ENCODE measurements at regions not wholly inside any gene's neighbourhood (a gene's known extent, or its start where the extent isn't known, plus 50 kb on each side); places are given as distances from the start of the nearest gene placed in this dataset.
"Not testable (repeated sequence)": the region's sequence is repeated elsewhere in the genome, so short reads cannot be mapped to it uniquely, and the experiment has no call there.

DNA sequence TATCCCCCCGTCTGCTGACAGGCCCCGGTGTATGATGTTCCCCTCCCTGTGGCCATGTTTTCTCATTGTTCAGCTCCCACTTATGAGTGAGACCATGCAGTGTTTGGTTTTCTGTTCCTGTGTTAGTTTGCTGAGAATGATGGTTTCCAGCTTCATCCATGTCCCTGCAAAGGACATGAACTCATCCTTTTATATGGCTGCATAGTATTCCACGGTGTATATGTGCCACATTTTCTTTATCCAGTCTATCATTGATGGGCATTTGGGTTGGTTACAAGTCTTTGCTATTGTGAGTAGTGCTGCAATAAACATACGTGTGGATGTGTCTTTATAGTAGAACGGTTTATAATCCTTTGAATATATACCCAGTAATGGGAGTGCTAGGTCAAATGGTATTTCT is 244.7 kb downstream of the NEBL start:
- not testable (repeated sequence) for DNase-seq

GRCh38 chr10:20648263-20648874 is 248.7 kb downstream of the NEBL start:
- DNase-seq = no peak

DNA sequence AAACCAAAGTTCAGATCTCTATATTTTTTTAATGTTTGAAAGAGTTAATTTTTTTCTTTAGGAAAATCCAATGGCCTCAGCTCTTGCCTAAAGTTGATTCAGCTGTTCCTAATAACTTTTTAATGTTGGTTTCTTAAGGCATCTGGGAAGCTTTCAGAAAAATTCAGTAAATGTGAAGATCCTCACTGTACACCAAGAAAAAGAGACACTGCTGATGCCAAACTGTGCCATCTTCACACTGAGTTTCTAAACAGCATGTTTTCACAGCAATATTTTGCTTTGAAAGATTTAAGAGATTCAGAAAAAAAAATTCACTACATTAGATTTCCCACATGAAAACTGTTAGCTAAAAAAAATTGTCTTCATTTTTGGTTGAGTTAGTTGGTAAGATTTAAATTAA is 249.4 kb downstream of the NEBL start:
- DNase-seq = no peak

DNA sequence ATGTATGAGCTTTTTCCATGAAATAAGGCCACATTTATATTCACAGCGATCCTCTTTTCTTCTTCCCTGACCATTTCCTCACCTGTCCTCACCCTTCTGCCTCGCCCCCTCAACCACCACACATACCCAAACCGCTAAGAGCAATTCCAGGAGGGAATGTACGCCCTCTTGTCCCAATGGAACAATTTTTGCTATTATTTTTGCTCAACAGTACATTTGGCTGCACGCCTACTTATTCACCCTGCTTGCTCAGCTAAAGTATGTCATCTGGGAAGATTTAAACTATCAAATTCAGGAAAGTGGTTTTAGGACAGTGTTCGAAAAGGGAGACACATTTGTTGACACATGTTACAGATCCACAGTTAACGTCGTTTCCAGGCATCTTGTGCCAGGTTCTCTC is 252.7 kb downstream of the NEBL start:
- no peak for DNase-seq

DNA sequence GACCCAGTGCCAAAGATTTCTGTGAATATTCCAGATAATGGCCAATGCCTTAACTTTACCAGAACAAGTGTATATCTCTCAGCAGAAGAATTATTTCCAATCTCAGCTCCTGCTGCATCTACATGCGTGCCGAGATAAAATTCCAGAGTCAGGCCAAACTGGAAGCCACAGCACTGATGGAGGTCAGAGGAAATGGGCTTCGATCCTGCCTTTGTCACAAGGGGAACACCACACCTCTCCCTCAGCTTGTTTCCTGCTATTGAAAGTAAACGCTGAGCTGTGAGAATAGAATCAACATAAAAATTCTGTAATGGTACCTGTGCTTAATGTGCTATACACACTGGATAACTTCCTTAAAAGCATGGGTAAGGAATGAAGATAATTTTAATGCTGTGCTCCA is 255.5 kb downstream of the NEBL start:
- no peak for DNase-seq

DNA sequence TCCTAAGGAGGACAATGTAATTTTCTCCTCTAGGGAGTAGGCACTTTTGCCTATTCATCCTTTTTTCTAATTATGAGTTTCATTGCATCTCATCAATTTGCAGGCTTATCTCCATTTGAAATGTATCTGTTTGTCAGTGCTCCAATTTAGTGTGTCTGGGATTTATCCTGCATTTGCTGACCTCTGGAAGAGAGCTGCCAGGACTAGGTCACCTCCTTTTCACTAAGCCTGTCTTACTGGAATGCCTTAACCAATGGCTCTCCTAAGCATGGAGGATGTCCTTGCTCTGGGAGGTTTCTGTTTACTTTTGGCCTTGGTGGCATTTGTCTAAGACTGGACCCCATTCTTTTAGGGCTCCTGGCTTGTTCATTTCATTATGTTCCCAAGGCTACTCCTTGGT is 261.5 kb downstream of the NEBL start:
- DNase-seq = no peak

DNA sequence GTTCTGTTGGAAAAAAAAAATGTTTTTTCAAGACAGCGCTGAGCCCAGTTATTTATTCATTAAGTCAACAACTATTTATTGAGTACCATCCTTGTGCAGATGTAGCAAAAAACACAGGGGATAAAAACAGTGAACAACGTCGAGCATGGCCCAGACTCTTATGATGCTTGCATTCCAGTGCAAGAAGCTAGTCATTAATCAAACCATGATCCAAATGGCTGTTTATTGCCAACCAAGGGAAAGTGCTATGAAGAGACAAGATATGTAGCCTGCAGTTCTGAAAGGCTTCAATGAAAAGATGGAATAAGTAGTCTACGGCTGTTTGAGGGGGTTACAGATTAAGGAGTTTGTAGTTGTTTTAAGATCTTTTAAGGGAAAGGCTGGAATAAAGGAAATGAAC is 262.3 kb downstream of the NEBL start:
- no peak for DNase-seq

- no peak for DNase-seq
Observed at GRCh38 chr10:20633714-20634113, 263.4 kb downstream of the NEBL start.

- DNase-seq = no peak
Observed at GRCh38 chr10:20632696-20633095, 264.4 kb downstream of the NEBL start.

DNA sequence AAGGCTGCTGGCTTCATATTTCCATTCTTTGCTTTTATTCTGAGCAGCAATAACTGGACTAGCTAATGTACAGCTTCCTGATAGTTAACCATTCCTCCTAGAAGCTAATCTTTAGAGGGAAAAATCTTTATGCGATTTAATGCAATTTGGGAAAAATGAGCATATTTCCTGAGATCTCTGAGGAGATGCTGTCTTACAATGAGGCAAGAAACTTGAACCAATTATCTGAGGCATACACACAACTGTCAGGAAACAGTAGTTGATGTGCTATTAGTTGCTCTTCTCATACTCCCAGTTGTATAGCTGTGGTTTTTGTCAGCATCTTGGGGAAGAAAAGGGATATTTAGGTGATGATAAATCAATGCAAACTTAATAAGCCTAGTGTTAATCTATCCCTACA is 265.9 kb downstream of the NEBL start:
- no peak for DNase-seq

DNA sequence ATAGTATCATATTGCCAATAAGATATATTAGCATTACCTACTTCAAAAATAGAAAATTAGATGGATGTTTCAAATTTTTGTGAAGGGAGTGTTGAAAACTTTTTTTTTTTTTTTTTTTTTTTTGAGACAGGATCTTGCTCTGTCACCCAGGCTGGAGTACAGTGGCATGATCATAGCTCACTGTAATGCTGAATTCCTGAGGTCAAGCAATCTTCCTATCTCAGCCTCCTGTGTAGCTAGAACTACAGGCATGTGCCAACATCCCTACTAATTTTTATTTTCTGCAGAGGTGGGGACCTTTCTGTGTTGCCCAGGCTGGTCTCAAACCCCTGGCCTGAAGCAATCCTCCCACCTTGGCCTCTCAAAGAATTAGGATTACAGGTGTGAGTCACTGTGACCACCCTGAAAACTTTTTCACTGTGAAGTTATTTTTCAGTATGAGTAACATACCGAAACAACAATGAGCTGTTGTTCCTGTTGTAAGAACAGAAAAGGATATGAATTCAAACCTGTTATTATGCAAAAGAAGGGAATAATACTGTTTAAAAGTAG is 266.9 kb downstream of the NEBL start:
- no peak for DNase-seq

DNA sequence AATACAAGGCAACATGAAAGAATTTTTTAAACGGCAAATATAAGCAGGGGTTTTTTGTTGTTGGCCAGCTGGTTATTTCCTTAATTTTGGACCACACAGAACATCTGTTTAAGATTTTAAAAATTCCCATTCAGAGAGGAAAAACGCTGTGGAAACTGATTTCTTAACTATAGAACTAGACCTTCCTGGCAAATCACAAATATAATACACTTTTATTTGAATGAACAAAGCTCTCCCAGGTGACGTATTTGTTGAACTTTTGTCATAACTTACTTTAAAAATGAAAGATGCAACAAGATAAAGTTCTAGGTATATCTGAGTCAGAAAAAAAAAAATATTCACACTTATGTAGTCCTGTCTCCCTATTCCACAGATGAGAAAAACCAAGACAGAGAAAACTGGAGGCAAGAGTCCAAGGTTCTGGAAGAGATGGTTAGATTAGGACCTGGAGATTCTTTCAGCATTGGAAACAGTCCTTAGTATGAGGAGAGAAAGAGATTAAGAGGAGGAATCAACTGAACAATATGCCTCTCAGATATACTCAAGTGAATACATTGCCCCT is 269.1 kb downstream of the NEBL start:
- DNase-seq = no peak

- no peak for DNase-seq
Observed at GRCh38 chr10:20627087-20627486, 270.0 kb downstream of the NEBL start.

GRCh38 chr10:20625868-20626267 is 271.2 kb downstream of the NEBL start:
- no peak for DNase-seq

DNA sequence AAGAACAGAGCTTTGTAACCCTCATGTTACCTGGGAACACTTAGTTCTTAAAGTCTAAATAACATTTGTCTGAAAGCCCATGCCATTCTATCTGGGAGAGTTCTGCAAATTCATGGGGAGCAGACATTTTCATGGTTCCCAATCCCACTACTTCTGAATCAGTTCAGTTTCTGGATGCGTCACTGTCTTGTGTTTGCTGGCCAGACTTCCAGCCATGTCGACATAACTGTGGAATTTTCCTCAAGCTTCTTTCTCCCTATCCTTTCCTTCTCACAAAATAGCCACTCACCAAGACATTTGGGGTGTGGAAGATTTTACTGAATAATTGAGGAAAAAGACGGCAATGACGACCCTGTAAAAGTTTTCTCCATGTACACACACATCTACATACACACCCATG is 272.5 kb downstream of the NEBL start:
- DNase-seq = no peak

GRCh38 chr10:20623546-20623945 is 273.6 kb downstream of the NEBL start:
- no peak for DNase-seq

DNA sequence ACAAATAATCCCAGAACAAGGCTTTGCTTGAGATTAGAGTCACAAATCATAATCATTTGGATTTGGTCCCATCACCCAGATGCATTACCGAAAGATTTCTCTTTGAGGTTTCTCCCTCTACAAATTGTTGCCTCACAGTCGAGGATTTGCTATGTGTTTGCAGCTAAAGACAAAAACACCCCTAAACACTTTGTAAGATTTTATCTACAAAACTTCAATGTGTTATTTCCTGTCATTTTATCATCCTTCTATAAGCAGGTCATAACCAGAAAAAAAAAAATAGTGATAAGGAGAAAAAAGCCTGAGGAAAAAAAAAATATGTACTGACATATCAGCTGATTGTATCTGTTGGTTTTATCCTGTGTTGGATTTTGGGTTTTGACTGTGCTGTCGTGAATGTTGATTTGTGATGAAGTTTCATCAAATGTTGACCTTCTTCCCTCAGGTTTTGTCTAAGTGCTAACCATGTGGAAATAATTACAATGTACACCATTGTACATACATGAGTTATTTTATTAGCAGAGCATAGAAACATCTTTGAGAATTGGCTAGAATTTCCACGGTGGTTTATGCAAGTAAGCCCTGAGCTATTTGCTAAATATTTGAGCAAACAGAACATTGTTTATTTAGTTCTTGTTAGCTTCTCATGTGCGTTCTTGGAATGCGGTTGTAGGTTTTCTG is 274.4 kb downstream of the NEBL start:
- no peak for DNase-seq

- DNase-seq = no peak
Observed at GRCh38 chr10:20620981-20621380, 276.1 kb downstream of the NEBL start.

DNA sequence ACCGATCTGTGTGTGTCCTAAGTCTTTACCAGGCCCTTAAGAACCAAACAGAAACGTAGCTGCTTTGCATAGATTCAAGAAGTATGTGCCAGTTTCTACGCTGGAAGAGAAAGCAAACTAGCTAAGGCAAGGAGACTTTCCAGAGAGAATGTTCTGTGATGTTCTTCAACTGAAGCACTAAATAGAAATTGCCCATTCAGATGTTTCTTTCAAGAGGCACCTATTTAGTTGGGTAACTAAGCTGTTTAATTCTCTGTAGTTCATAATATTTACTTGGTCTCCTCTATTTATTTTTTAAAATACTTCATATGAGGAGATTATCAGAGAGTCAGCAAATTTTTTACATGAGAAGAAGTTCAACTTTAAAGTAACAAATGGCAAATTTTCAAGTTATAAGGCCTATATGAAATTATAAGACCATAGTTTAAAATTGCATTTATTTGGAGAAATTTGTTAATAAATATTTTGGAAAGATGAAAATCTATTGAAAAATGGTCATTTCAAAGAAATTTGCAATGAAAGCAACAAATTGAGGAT is 279.0 kb downstream of the NEBL start:
- no peak for DNase-seq

- DNase-seq = no peak
Observed at GRCh38 chr10:20616918-20617810, 279.9 kb downstream of the NEBL start.

DNA sequence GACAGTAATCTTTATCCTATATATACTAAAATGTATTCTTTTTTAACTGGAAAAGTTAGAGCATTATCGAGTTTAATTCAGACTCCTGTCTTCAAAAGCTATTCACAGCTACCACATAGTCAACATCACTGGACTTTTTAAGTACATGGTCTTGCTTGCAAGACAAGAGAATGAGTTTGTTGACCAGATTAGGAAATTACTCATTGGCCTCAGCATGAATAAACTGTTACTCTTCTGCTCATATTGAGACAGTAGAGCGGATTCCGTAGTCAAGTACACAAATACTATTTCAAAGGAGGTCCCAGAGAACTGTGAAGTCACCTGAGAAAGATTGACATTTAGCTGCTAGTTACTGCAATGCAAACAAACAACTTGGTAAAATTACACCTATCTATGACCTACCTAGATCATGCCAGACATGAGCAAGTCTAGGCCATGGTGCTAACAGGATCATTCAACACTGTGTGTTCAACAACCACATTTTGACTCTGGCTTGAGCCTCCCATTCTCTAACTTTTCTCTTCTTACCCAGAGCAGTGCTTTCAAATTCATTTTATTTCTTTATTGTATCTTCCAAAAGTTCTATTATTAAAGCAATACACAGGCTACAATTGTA is 280.9 kb downstream of the NEBL start:
- DNase-seq = no peak

GRCh38 chr10:20615395-20615794 is 281.7 kb downstream of the NEBL start:
- DNase-seq = no peak

GRCh38 chr10:20614911-20615310 is 282.2 kb downstream of the NEBL start:
- DNase-seq = no peak
